HCT116 (cell line): ENCODE measurements at regions not wholly inside any gene's neighbourhood (a gene's known extent, or its start where the extent isn't known, plus 50 kb on each side); places are given as distances from the start of the nearest gene placed in this dataset.

Source experiments
- ATAC-seq: fragments of 200-7000 bp; cut with Tn5 transposase; 2 replicates; pipeline ENCODE4 v1.9.1; 2020; ENCODE audit warnings: mild to moderate bottlenecking, moderate library complexity
- BruUV-seq: library from RNA; stranded (reverse); fragments of 400-500 nt; replicated peaks from 2 replicates; lab custom pipeline; 2021; lab: Mats Ljungman, UMichigan
- CTCF ChIA-PET: fragments of 300-600 bp; sonication (Branson Sonifier 250); formaldehyde crosslinking; loops from one replicate; lab custom pipeline; 2021; ENCODE audit warnings: antibody characterized with exemption; lab: Charles Lee
- POLR2A ChIA-PET: fragments of 300-600, 350-600 bp; sonication (Branson Sonifier 250); formaldehyde crosslinking; loops from one replicate; lab custom pipeline; 2021; ENCODE audit warnings: antibody characterized with exemption; lab: Charles Lee
- RAD21 ChIA-PET, 2 experiments: fragments of 300-600 bp; sonication (Branson Sonifier 250); formaldehyde crosslinking; loops; one replicate each; lab custom pipeline; 2023; ENCODE audit warnings: low total read pairs in 2 of 2; ENCODE audit not compliant: uncharacterized antibody in 2 of 2, unreplicated experiment in 2 of 2, low non-redundant PET in 1 of 2; lab: Charles Lee
- DNase-seq: peaks from one replicate; pipeline ENCODE4 v3.0.0-alpha.2; 2010; ENCODE audit warnings: low read depth, low spot score
- H2AFZ ChIP-seq: fragments of 200-600 bp; shearing (Covaris generic), sonication (generic); 2 replicates; pipeline ENCODE4 v1.6.1; 2017; ENCODE audit warnings: low read depth, mixed run types, mixed read lengths, antibody characterized with exemption, low read length; ENCODE audit not compliant: poor library complexity, severe bottlenecking
- H3K27ac ChIP-seq: 2 replicates; pipeline ENCODE4 v1.5.1; 2012; ENCODE audit warnings: low read depth, low read length
- H3K27me3 ChIP-seq: fragments of 200-600 bp; sonication (generic); 2 replicates; pipeline ENCODE4 v1.6.1; 2016; ENCODE audit warnings: mixed run types, low read length, mixed read lengths; ENCODE audit not compliant: insufficient read depth
- H3K36me3 ChIP-seq, 2 experiments: fragments of 200-500 bp in 1 of 2; fragments of 200-600 bp in 1 of 2; sonication (Bioruptor generic) in 1 of 2; sonication (generic) in 1 of 2; 2 replicates each; pipeline versions ENCODE4 v1.5.1 to v1.6.1; 2014 to 2016; ENCODE audit warnings: low read length in 2 of 2, inconsistent platforms in 1 of 2, mixed read lengths in 1 of 2, mixed run types in 1 of 2; ENCODE audit not compliant: insufficient read depth in 2 of 2, control insufficient read depth in 1 of 2
- H3K4me1 ChIP-seq, 2 experiments: fragments of 200-600 bp in 1 of 2; sonication (generic) in 1 of 2; 2 replicates each; pipeline versions ENCODE4 v1.5.1 to v1.6.1; 2012 to 2017; ENCODE audit warnings: low read length in 2 of 2, inconsistent platforms in 1 of 2, mild to moderate bottlenecking in 1 of 2, mixed read lengths in 1 of 2, mixed run types in 1 of 2, moderate library complexity in 1 of 2; ENCODE audit not compliant: insufficient read depth in 2 of 2, control insufficient read depth in 1 of 2
- H3K4me2 ChIP-seq: fragments of 200-600 bp; sonication (generic); 2 replicates; pipeline ENCODE4 v1.6.1; 2017; ENCODE audit warnings: mixed run types, low read length, mixed read lengths
- H3K4me3 ChIP-seq, 2 experiments: fragments of 200-600 bp in 1 of 2; sonication (generic) in 1 of 2; replicated peaks in 1 of 2; 2 replicates each; pipeline ENCODE4 v1.5.1; 2011 to 2016; ENCODE audit warnings: low read length in 2 of 2, control low read depth in 1 of 2, low read depth in 1 of 2, mild to moderate bottlenecking in 1 of 2, mixed read lengths in 1 of 2, mixed run types in 1 of 2
- H3K79me2 ChIP-seq: fragments of 200-600 bp; sonication (generic); 2 replicates; pipeline ENCODE4 v1.6.1; 2017; ENCODE audit warnings: mild to moderate bottlenecking, mixed run types, low read length, moderate library complexity, mixed read lengths; ENCODE audit not compliant: insufficient read depth
- H3K9ac ChIP-seq: fragments of 200-600 bp; sonication (generic); 2 replicates; pipeline ENCODE4 v1.6.1; 2016; ENCODE audit warnings: low read length, mixed read lengths
- H3K9me2 ChIP-seq: fragments of 200-600 bp; sonication (generic), shearing (Covaris generic); 2 replicates; pipeline ENCODE4 v1.6.1; 2017; ENCODE audit warnings: mixed run types, mild to moderate bottlenecking, moderate library complexity; ENCODE audit not compliant: insufficient read depth
- H3K9me3 ChIP-seq, 2 experiments: fragments of 200-500 bp in 1 of 2; fragments of 200-600 bp in 1 of 2; sonication (Bioruptor generic) in 1 of 2; sonication (generic) in 1 of 2; 2 replicates each; pipeline ENCODE4 v1.6.1; 2014 to 2017; ENCODE audit warnings: low read length in 2 of 2, mixed read lengths in 2 of 2, inconsistent platforms in 1 of 2, low read depth in 1 of 2, mild to moderate bottlenecking in 1 of 2, mixed run types in 1 of 2, moderate library complexity in 1 of 2; ENCODE audit not compliant: control insufficient read depth in 1 of 2, insufficient read depth in 1 of 2
- H4K20me1 ChIP-seq: fragments of 200-600 bp; sonication (generic), shearing (Covaris generic); 2 replicates; pipeline ENCODE4 v1.6.1; 2017; ENCODE audit warnings: mixed run types, mild to moderate bottlenecking, moderate library complexity; ENCODE audit not compliant: insufficient read depth
- ATF3 ChIP-seq: IDR thresholded peaks from 2 replicates; pipeline ENCODE4 v1.6.1; 2012
- CBX3 ChIP-seq: IDR thresholded peaks from 2 replicates; pipeline ENCODE4 v1.6.1; 2012; ENCODE audit warnings: low read depth
- CTCF ChIP-seq, 3 experiments: fragments of 200-600 bp in 1 of 3; sonication (generic) in 1 of 3; IDR thresholded peaks in 2 of 3; conservative IDR thresholded peaks in 1 of 3; 2 replicates each; pipeline ENCODE4 v1.5.1; 2012 to 2017; ENCODE audit warnings: low read depth in 2 of 3, low read length in 2 of 3, antibody characterized with exemption in 1 of 3, borderline replicate concordance in 1 of 3, control low read depth in 1 of 3, mild to moderate bottlenecking in 1 of 3, mixed read lengths in 1 of 3, mixed run types in 1 of 3, moderate library complexity in 1 of 3; ENCODE audit not compliant: insufficient read depth in 1 of 3
- ELF1 ChIP-seq: IDR thresholded peaks from 2 replicates; pipeline ENCODE4 v1.6.1; 2012; ENCODE audit warnings: low read depth, borderline replicate concordance
- EZH2 ChIP-seq: fragments of 200-600 bp; sonication (generic); IDR thresholded peaks from 2 replicates; pipeline ENCODE4 v1.6.1; 2017; ENCODE audit warnings: antibody characterized with exemption, mixed run types
- JUND ChIP-seq: IDR thresholded peaks from 2 replicates; pipeline ENCODE4 v1.6.1; 2012
- POLR2A ChIP-seq: IDR thresholded peaks from 2 replicates; pipeline ENCODE4 v1.7.0; 2011; ENCODE audit warnings: borderline replicate concordance; ENCODE audit not compliant: insufficient read depth, insufficient read length; ENCODE audit errors: extremely low read depth
- POLR2AphosphoS5 ChIP-seq: IDR thresholded peaks from 2 replicates; pipeline ENCODE4 v1.6.1; 2011; ENCODE audit warnings: mild to moderate bottlenecking, low read depth, low read length, moderate library complexity
- REST ChIP-seq: IDR thresholded peaks from 2 replicates; pipeline ENCODE4 v1.6.1; 2012; ENCODE audit warnings: low read depth
- SP1 ChIP-seq: IDR thresholded peaks from 2 replicates; pipeline ENCODE4 v1.6.1; 2012; ENCODE audit warnings: low read depth
- SRF ChIP-seq: IDR thresholded peaks from 2 replicates; pipeline ENCODE4 v1.6.1; 2012; ENCODE audit warnings: low read depth
- TCF7L2 ChIP-seq: IDR thresholded peaks from 2 replicates; pipeline ENCODE4 v1.7.0; 2011; ENCODE audit warnings: borderline replicate concordance, inconsistent platforms; ENCODE audit not compliant: insufficient read depth, insufficient read length; ENCODE audit errors: extremely low read depth
- YY1 ChIP-seq: IDR thresholded peaks from 2 replicates; pipeline ENCODE4 v1.6.1; 2011; ENCODE audit warnings: low read length, low read depth, moderate library complexity, mild to moderate bottlenecking; ENCODE audit not compliant: insufficient replicate concordance; ENCODE audit errors: extremely low read depth
- ZNF274 ChIP-seq: fragments of 200-500 bp; sonication (Bioruptor generic); IDR thresholded peaks from 2 replicates; pipeline ENCODE4 v1.6.1; 2014; ENCODE audit warnings: mild to moderate bottlenecking, low read depth, low read length, inconsistent platforms
- intact Hi-C: fragments of 100-400 bp; cut with micrococcal nuclease; formaldehyde crosslinking; loops from 2 replicates; pipeline ENCODE4 v1.10.0; 2022
- TF ChIP-seq, protein P1 (sequence below): IDR thresholded peaks from 2 replicates; pipeline ENCODE4 v1.6.1; 2012

- Histone ChIP-seq H3K4me3 (no peak overlapping the region), H4K20me1 (no peaks in the 10 kb centered on the region), H3K9me2 (no peaks in the 10 kb centered on the region), H3K27me3 (no peaks in the 10 kb centered on the region), H3K79me2 (no peaks in the 10 kb centered on the region), H2AFZ (no peak overlapping the region), H3K9me3 (no peaks in the 10 kb centered on the region; a peak in 1 of 4 replicates), H3K4me2 (no peak overlapping the region), H3K9ac (no peak overlapping the region), H3K4me1 (no peaks in the 10 kb centered on the region), H3K36me3 (no peaks in the 10 kb centered on the region), H3K27ac (no peak overlapping the region)
- ChIA-PET RAD21 (no interaction called here), POLR2A (no interaction called here), CTCF (no interaction called here)
- no peak for ATAC-seq
- TF ChIP-seq ZNF274 (no peak), EZH2 (no peak)
- BruUV-seq: no TSS peak
- intact Hi-C loops: no loop called here
- DNase-seq: no peak
These were observed 445.2 kb downstream of the INHBA start for GRCh38 chr7:41257660-41258059.

- H3K9ac ChIP-seq: no peak overlapping the region
- no peaks in the 10 kb centered on the region for H3K36me3 ChIP-seq
- H3K9me2 ChIP-seq: no peaks in the 10 kb centered on the region
- H3K79me2 ChIP-seq: no peaks in the 10 kb centered on the region
- H3K4me1 ChIP-seq: no peaks in the 10 kb centered on the region
- no TSS peak for BruUV-seq
- H3K4me3 ChIP-seq: no peak overlapping the region
- RAD21 ChIA-PET: no interaction called here
- no peaks in the 10 kb centered on the region for H4K20me1 ChIP-seq
- CTCF ChIA-PET: no interaction called here
- intact Hi-C loops: no loop called here
- H3K4me2 ChIP-seq: no peak overlapping the region
- ATAC-seq (no peak), DNase-seq (no peak)
- no peaks in the 10 kb centered on the region for H3K27me3 ChIP-seq
- no peak overlapping the region for H3K27ac ChIP-seq
- POLR2A ChIA-PET: no interaction called here
- no peak overlapping the region for H2AFZ ChIP-seq
- TF ChIP-seq POLR2AphosphoS5 (no peak), POLR2A (no peak), JUND (no peak), YY1 (no peak), SRF (no peak), ATF3 (no peak), REST (no peak), ZNF274 (no peak), CBX3 (no peak), ELF1 (no peak), CTCF (IDR thresholded peaks at IDR 0.05 in 2 of 3, conservative IDR thresholded peaks at IDR 0.05 in 1 of 3; ENCODE audit: borderline replicate concordance in 1 of 3, insufficient read depth in 1 of 3, low read depth in 2 of 3, low read length in 2 of 3) (no peak), SP1 (no peak), TCF7L2 (no peak)
- TF ChIP-seq, protein P1, sequence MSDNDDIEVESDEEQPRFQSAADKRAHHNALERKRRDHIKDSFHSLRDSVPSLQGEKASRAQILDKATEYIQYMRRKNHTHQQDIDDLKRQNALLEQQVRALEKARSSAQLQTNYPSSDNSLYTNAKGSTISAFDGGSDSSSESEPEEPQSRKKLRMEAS: no peak
- H3K9me3 ChIP-seq: no peaks in the 10 kb centered on the region; a peak in 1 of 4 replicates
These were observed 446.5 kb downstream of the INHBA start for GRCh38 chr7:41256186-41256945.
